CD4-positive, alpha-beta T cell treated with Interleukin-15 for 4 hours (primary cell): ENCODE measurements at regions not wholly inside any gene's neighbourhood (a gene's known extent, or its start where the extent isn't known, plus 50 kb on each side); places are given as distances from the start of the nearest gene placed in this dataset.
"Not testable (repeated sequence)": the region's sequence is repeated elsewhere in the genome, so short reads cannot be mapped to it uniquely, and the experiment has no call there.

Experiments used
- DNase-seq: peaks from one replicate; pipeline ENCODE4 v3.0.0-alpha.2; 2020; ENCODE audit warnings: low spot score

DNA sequence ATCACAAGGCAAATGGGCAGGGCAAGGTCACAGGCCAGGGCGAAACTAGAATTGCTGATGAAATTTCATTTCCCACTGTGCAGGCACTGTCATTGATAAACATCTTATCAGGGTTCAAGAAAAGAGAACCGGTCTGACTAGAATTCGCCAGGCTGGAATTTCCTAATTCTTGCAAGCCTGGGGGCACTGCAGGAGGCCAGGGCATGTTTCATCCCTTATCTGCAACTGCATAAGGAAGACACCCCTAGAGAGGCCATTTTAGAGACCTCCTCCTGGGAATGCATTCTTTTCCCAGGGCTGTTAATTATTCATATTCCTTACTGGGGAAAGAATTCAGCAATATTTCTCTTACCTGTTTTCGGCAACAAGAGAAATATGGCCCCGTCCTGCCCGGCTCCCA is 266.2 kb upstream of the CYLC2 start:
- DNase-seq, result no peak

DNA sequence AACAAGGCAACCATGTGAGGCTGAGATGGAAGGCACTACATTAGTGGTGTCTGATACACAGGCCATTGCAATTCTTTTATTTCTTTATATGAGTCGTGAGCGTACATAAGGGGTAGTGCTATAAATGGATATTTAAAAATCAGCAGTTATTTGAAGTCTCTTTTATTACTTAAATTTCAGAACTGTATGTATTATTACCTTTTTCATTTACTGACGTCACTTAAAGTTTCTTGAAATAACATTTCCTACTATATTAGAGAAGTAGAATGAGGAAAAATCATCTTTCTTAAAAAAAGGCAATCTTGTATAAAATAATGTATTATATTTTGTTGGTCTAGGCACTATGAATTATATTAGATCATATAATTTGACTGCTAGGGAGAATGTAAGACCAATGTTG is 280.9 kb upstream of the CYLC2 start:
- no peak for DNase-seq

DNA sequence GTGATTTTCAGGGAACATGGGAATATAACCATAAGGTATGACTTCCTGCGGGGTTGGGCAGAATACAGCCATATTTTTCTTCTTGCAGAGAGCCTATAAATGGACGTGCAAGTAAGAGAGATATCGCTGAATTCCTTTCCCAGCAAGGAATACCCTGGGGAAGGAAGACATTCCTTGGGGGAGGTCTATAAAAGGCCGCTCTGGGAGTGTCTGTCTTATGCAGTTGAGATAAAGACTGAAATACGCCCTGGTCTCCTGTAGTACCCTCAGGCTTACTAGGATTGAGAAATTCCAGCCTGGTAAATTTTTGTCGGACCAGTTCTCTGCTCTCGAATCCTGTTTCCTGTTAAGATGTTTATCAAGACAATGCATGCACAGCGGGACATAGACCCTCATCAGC is 282.2 kb upstream of the CYLC2 start:
- not testable (repeated sequence) for DNase-seq

DNA sequence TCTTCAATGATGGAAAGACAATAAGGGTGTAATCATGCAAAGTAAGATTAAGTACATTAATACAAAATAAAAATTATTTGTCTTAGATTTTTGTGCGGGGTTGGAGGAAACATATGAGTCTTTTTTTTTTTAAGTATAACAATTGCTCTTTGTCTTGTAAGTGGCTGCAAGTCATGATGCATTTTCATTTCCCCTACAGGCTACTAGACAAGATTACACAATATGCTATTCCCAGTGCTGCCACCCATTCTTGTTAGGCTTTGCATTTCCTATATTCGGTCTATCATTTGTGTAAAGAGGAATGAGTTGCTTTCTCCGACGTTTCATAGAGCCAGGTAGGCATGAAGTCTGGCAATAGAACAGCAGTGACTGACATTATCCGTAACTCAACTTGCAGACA is 294.2 kb upstream of the CYLC2 start:
- DNase-seq, result no peak

DNA sequence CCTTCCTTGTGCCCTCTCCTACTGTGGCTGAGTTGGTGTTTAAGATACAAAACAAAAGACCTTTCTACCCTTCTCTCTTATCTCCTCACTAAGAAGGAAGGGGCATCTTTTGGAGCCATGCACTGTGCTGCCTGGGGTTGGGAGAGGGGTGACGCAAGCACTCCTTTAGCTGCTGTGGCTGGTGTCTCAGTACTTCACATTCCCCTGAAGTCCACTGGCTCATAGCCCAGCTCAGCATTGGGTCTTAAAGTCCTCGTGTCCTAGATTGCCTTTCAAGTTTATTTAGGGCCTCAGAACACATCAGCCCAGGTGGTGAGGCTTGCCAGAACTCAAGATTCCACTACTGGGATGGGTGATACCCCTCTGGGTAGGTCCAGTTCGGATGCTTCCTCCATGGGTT is 325.9 kb upstream of the CYLC2 start:
- DNase-seq, result no peak

DNA sequence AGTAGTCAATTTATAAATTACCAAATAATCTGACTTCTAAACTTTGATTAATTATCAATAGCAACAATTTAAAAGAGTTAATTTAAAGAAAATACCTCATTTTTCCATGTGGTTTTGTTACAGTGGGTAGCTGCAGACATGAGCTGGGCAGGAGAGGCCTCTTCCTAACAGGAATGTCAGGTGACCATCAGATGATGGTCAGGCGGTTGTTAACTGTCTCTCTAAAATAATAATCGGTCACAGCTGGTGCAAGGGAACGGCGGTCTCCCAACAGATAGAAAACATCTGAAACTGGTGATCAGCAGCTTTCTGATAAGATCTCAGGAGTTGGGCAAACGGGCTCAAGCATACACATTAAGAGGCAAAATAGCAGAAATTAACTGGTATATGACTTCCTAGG is 342.7 kb upstream of the CYLC2 start:
- no peak for DNase-seq

DNA sequence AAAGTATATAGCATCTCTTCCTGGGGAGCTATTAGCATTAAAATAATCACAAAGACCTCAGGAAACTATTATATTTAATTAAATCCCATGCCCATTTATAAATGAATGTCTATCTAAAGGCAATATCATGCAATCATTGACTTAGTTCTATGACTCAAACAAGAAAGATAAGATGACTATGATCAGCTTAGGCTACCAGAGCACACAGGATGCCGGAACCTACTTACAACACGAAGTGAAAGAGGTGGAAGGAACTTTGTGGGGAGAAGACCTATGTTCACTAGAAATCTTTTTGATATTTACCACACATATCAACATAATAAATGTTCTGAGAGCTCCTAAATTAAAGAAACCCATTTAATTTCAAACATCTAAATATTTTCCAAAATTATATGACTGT is 344.2 kb upstream of the CYLC2 start:
- DNase-seq, result no peak

DNA sequence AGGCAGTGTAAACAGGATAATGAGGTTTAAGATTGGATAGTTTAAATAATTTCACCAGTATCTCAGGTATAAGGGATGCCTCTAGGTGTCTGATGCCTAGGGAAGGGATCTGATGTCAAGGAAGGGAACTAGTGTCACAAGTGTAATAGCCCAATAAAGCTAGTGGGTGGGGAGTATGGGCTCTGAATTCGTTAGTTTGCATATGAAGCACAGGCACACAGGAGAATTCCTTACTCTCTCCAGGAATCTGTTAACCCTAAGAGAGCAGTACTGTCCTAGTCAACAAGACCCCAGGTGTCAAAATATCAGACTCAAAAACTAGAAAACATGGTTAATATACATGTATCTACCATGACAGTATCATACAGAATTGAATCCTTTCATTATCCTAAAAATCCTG is 352.5 kb upstream of the CYLC2 start:
- DNase-seq, result no peak

DNA sequence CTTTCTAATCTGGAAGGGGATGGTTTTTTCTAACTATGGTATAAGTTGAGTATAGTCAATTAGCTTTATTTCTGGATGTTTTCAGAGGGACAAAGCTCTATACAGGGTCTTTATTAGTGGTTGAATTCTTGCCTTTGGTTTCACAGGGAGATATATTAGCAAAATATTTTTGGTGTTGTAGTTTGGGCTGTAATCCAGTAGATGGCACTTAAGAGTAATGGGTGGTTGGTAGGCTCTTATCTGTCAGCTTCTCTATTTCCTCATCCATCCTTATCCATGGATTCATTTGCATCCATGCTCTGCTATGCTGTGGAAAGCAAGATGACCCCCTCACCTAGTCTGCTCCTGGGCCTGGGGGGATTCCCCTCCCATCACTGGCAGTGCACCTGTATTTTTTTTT is 363.6 kb upstream of the CYLC2 start:
- no peak for DNase-seq

DNA sequence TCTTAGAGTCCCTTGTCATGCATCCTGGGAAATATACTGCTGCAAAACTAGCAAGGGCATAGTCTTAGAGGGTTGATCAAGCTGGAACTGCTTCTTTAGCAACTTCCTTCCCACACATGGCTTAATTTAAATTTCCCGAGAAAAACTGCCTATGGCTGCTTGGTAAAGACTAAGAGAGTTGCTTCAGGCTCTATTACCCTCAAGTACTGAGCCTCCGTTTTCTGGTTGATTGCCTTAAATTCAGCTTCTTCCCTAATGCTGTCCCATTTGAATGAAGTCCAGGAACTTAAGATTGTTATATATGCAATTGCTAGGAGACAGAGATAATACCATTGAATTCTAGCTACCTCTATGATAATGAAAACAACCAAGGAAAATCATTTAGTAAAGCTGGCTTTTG is 385.7 kb upstream of the CYLC2 start:
- no peak for DNase-seq

DNA sequence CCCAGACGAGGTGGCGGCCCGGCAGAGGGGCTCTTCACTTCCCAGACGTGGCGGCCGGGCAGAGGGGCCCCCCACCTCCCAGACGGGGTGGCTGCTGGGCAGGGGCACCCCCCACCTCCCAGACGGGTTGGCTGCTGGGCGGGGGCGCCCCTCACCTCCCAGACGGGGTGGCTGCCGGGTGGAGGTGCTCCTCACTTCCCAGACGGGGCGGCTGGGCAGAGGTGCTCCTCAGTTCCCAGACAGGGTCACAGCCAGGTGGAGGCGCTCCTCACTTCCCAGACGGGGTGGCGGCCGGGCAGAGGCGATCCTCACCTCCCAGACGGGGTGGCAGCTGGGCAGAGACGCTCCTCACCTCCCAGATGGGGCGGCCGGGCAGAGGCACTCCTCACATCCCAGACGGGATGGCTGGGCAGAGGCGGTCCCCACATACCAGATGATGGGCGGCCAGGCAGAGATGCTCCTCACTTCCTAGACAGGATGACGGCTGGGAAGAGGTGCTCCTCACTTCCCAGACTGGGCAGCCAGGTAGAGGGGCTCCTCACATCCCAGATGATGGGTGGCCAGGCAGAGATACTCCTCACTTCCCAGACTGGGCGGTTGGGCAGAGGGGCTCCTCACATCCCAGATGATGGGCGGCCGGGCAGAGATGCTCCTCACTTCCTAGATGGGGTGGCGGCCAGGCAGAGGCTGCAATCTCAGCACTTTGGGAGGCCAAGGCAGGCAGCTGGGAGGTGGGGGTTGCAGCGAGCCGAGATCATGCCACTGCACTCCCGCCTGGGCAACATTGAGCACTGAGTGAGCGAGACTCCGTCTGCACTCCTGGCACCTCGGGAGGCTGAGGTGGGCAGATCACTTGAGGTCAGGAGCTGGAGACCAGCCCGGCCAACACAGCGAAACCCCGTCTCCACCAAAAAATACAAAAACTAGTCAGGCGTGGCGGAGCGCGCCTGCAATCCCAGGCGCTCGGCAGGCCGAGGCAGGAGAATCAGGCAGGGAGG is 391.6 kb upstream of the CYLC2 start:
- DNase-seq, result not testable (repeated sequence)

DNA sequence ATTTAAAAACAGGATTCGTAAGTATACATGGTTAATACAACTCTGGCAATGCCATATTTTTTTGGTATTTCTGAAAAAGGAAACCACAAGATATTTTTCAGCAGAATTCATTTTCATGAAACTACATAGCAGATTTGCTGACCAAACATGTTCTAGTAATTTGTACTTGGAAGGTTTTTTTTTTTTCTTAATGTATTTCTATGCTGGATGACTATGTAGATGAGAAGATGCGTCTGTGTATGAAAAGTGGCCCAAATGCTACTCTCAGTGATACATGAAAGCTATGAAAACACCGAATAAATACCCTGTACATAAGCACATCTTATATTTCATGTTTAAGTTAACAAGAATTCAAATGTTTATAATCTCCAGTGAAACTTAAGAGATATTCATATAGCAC is 400.9 kb upstream of the CYLC2 start:
- no peak for DNase-seq

DNA sequence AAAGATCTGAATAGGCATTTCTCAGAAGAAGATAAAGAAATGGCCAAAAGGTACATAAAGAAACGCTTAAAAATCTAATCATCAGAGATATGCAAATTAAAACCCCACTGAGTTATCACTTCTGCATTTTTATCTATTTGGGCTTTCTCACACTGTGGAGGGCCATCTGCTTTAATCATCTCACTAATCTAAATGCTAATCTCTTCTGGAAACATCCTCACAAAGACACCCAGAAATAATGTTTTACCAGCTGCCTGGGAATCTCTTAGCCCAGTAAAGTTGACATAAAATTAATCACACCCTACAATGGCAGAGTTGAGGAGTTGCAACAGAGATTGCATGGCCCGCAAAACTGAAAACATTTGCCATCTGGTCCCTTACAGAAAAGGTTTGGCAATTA is 407.9 kb upstream of the CYLC2 start:
- DNase-seq, result no peak

DNA sequence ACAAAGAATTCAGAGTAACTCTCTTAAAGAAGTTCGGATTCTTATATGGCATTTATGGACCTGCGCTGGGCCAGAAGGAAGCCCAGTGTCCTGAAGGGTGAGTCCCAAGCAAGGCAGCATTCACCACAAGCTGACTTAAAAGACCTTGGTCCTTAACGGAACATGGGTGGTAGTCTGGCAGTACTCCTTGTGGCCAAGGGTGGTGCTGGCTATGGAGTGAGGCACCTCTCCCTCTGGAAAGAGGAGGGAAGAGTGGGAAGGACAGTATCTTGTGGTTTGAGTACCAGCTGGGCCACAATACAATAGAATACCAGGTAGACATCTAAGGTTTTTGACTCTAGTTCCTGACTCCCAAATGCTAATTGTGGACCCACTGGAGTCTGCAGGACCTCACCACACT is 425.7 kb upstream of the CYLC2 start:
- no peak for DNase-seq

DNA sequence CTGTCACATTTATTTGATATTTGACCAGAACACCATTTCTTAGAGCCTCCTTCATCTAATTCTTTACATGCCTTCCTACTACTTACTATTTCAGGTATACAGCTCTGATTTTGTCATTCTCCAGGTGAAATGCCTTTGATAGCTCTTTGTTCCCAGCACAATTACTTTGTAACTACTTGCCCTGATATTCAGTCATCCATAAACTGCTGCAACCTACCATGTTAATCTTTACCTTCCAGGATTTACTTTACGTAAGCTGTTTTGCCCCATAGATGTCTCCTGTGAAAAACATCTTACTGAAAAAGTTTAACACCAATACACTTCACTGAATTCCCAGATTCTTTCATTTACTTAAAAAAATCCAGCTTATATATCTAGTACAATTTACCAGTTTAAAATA is 443.8 kb upstream of the CYLC2 start:
- DNase-seq, result no peak

DNA sequence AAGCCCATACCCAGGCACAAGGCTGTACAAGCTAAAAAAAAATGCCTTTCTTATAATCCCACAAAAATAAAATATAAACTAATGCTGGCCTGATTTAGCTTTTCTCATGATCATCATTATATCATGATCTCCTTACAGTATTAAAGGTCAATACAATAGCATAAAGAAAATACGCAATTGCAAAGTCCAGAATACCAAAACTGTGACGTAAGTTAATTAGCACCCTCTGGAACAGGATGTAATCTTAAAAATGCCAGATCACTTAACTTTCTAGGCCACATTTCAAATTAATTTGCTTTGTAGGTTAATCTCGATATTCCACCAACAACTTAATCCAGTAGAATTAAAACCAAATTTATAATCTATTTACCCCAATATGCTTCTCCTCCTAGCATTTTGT is 444.2 kb upstream of the CYLC2 start:
- DNase-seq, result no peak

DNA sequence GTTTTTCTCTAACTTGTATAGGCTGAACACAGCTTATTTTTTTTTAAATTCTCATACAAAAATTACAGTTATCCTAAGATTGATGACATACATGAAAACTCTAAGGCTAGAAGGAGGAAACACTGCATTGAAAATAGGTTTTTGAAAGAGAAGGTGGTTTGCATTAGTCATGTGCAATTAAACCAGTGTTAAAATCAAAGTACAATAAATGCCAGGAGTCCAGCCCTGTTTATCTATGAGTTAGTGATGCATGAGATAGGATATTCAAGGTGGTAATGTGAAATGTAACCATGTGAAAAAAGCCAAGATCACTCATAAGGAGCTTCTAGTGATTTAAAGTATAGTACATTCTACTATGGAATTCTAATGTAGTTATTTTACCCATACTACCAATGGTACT is 444.9 kb upstream of the CYLC2 start:
- no peak for DNase-seq

DNA sequence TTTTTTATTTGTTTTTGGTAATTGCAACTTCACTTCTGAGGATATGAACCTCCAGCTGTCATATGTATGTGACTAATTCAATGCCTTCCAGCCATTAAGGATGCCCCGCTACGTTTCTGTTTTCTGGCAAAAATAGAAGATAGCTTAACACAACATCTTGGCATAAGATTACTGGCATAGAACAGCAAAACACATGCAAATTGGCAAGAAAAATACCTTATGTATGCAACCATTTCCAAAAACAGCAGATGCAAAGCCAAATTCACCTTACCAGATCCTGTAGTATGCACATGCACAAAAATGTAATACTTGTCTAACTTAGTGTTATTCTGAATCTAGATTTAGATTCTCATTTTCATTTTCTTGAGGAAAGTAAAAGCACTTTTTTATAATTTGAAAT is 461.1 kb upstream of the CYLC2 start:
- no peak for DNase-seq

DNA sequence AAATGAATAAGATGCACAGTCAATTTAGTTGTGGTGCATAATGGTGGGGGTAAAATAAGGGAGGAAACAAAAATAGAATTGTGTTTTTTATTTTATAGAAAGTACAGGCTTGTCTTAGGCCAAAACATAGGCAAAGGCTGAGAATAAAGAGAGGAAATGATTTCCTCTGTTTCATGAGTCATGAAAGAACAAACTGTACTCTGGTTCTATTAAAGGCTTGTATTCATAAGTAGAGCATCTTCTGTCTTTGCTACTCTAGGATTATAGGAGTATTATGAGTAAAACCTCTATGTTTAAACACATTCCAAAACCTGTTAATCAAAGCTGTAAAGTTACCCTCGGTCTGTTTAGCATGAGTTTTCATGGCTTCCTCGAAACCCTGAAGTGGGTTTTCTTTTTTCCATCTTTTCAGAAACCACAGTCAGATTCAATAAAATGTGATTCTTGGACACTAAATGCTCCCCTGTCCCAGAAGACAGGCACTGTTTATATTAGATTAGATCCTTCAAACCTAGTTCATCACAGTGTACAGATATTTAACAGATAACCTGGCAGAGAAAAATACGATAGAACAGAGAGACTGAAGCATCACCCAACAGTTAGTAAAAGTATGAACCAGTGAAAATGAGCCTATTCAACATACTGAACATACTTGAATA is 473.9 kb upstream of the CYLC2 start:
- DNase-seq, result no peak

DNA sequence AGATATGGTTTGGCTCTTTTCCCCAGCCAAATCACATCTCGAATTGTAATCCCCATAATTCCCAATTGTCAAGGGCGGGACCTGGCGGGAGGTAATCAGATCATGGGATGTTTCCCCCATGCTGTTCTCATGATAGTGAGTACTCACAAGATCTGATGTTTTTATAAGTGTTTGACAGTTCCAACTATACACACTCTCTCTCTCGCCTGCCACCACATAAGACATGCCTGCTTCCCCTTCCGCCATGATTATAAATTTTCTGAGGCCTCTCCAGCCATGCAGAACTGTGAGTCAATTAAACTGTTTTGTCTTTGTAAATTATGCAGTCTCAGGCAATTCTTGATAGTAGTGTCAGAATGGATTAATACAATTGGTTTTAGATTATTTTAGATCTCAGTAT is 475.7 kb upstream of the CYLC2 start:
- DNase-seq, result no peak

DNA sequence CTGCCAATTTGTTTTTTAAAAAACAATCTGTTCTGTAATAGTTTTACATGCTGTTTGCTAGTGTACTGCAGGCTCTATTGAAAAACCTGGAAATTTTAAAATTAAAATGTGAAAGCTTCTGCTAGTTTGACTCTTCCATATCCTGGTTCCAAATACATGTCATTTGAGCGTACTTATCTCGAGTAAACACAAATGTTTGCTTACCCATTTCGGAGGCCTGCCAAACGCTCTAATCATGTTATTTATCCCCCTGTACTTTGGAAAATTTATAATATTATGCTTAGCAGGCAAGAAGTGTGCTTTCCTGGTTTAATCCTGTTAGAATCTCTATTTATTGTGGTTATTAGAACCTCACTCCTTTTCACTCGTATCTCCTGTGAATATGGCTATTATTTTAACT is 476.8 kb upstream of the CYLC2 start:
- no peak for DNase-seq

DNA sequence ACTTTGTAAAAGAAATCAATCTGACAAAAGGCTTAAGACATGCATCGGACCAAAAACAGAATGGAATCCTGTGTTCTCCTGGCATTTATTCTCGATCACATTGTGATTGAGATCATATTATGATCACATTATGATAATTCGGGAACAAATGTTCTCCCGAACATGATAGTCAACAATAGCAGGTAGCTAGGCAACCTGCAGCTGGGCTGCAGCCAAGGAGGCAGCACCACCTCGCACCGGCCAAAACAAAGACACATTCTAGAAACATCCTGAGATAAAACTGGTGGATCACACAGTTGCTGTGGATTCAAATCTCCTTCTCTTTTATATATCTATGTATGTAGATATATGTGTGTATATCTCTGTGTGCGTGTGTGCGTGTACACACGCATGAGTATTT is 480.6 kb upstream of the CYLC2 start:
- DNase-seq, result no peak

DNA sequence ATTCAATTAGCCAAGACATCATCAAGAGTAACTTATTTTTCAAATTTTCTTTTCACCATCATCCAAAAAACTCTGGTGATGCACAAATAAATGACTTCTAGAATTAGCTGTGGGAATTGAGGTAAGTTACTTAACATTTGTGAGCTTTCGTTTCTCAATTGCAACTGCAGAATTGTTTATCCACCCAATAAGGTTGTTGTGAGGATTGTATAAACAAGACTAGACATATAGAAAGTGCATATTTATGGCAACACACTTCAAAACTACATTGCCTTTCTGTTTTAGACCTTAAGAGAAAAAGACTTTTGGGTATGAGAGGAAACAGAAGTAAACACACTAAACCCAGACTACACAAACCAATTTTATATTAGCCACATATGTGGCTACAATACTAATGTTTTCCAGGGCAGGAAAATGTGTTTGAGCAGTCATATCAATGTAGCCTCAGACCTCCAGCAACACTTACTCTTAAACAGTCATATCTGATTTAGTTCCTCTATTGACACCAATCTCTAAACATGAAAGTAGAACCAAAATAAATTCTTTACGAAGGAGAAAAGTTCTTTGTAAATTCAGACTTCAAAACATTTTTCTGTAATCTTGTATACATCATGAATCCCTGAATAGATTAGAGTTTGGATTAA is 488.0 kb upstream of the CYLC2 start:
- DNase-seq, result no peak
